ENCODE measurements at regions not wholly inside any gene's neighbourhood (a gene's known extent, or its start where the extent isn't known, plus 50 kb on each side); places are given as distances from the start of the nearest gene placed in this dataset.

- TF ChIP-seq, protein P1, sequence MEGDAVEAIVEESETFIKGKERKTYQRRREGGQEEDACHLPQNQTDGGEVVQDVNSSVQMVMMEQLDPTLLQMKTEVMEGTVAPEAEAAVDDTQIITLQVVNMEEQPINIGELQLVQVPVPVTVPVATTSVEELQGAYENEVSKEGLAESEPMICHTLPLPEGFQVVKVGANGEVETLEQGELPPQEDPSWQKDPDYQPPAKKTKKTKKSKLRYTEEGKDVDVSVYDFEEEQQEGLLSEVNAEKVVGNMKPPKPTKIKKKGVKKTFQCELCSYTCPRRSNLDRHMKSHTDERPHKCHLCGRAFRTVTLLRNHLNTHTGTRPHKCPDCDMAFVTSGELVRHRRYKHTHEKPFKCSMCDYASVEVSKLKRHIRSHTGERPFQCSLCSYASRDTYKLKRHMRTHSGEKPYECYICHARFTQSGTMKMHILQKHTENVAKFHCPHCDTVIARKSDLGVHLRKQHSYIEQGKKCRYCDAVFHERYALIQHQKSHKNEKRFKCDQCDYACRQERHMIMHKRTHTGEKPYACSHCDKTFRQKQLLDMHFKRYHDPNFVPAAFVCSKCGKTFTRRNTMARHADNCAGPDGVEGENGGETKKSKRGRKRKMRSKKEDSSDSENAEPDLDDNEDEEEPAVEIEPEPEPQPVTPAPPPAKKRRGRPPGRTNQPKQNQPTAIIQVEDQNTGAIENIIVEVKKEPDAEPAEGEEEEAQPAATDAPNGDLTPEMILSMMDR (IDR thresholded peaks at IDR 0.05) = no peak
- TF ChIP-seq POLR2A (IDR thresholded peaks at IDR 0.05) = no peak
Measured at GRCh38 chr6:156068881-156069280, 613.2 kb upstream of the NOX3 start.
